Amniotic epithelial cell (primary cell): ENCODE measurements at regions not wholly inside any gene's neighbourhood (a gene's known extent, or its start where the extent isn't known, plus 50 kb on each side); places are given as distances from the start of the nearest gene placed in this dataset.
A peak's percentile ranks its signal among the peaks of the same experiment; 100 is the strongest.

Experiments
- DNase-seq: peaks from one replicate; pipeline ENCODE4 v3.0.0-alpha.2; 2010; ENCODE audit warnings: low read depth

GRCh38 chr5:60184606-60185005 lies 291.1 kb upstream of the PDE4D start:
- DNase-seq: peak; percentile 62

- no peak for DNase-seq
Observed at GRCh38 chr5:60183881-60184280, 290.4 kb upstream of the PDE4D start.

- DNase-seq: peak; percentile 8
Observed at GRCh38 chr5:60178101-60178500, 284.6 kb upstream of the PDE4D start.

GRCh38 chr5:60177596-60177995 lies 284.1 kb upstream of the PDE4D start:
- peak; percentile 4 for DNase-seq

- DNase-seq: no peak
Observed at GRCh38 chr5:60173667-60174066, 280.1 kb upstream of the PDE4D start.

GRCh38 chr5:60163762-60164161 lies 270.2 kb upstream of the PDE4D start:
- DNase-seq: no peak

GRCh38 chr5:60162441-60162840 lies 268.9 kb upstream of the PDE4D start:
- no peak for DNase-seq

- DNase-seq: peak; percentile 46
Observed at GRCh38 chr5:60161340-60161934, 267.9 kb upstream of the PDE4D start.

- DNase-seq: no peak
Observed at GRCh38 chr5:60149081-60149480, 255.6 kb upstream of the PDE4D start.

GRCh38 chr5:60148366-60148765 lies 254.8 kb upstream of the PDE4D start:
- DNase-seq: peak; percentile 45

- DNase-seq: no peak
Observed at GRCh38 chr5:60147791-60148190, 254.3 kb upstream of the PDE4D start.

- DNase-seq: no peak
Observed at GRCh38 chr5:60143942-60144549, 250.5 kb upstream of the PDE4D start.

- DNase-seq: no peak
Observed at GRCh38 chr5:60141119-60141518, 247.6 kb upstream of the PDE4D start.

- no peak for DNase-seq
Observed at GRCh38 chr5:60136841-60137240, 243.3 kb upstream of the PDE4D start.

- no peak for DNase-seq
Observed at GRCh38 chr5:60131504-60131903, 238.0 kb upstream of the PDE4D start.

GRCh38 chr5:60125636-60126035 lies 232.1 kb upstream of the PDE4D start:
- DNase-seq: no peak

- DNase-seq: peak; percentile 64
Observed at GRCh38 chr5:60102961-60103693, 209.6 kb upstream of the PDE4D start.

- peak; percentile 3 for DNase-seq
Observed at GRCh38 chr5:60101573-60101972, 208.0 kb upstream of the PDE4D start.

- peak; percentile 47 for DNase-seq
Observed at GRCh38 chr5:60092671-60093422, 199.3 kb upstream of the PDE4D start.

- no peak for DNase-seq
Observed at GRCh38 chr5:60086583-60086982, 193.1 kb upstream of the PDE4D start.

- no peak for DNase-seq
Observed at GRCh38 chr5:60084226-60084625, 190.7 kb upstream of the PDE4D start.

- no peak for DNase-seq
Observed at GRCh38 chr5:60077292-60077691, 183.8 kb upstream of the PDE4D start.

- no peak for DNase-seq
Observed at GRCh38 chr5:60076746-60077145, 183.2 kb upstream of the PDE4D start.
